ENCODE measurements at regions not wholly inside any gene's neighbourhood (a gene's known extent, or its start where the extent isn't known, plus 50 kb on each side); places are given as distances from the start of the nearest gene placed in this dataset.

- no peak overlapping the region for H2BK15ac ChIP-seq (ENCODE audit: low read depth, low read length)
- no peak overlapping the region for H2BK20ac ChIP-seq (ENCODE audit: low read depth, low read length, poor library complexity, severe bottlenecking)
- TF ChIP-seq, protein P1, sequence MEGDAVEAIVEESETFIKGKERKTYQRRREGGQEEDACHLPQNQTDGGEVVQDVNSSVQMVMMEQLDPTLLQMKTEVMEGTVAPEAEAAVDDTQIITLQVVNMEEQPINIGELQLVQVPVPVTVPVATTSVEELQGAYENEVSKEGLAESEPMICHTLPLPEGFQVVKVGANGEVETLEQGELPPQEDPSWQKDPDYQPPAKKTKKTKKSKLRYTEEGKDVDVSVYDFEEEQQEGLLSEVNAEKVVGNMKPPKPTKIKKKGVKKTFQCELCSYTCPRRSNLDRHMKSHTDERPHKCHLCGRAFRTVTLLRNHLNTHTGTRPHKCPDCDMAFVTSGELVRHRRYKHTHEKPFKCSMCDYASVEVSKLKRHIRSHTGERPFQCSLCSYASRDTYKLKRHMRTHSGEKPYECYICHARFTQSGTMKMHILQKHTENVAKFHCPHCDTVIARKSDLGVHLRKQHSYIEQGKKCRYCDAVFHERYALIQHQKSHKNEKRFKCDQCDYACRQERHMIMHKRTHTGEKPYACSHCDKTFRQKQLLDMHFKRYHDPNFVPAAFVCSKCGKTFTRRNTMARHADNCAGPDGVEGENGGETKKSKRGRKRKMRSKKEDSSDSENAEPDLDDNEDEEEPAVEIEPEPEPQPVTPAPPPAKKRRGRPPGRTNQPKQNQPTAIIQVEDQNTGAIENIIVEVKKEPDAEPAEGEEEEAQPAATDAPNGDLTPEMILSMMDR (conservative IDR thresholded peaks at IDR 0.05): no peak
- no peak overlapping the region for H3K4me2 ChIP-seq (ENCODE audit: insufficient read depth, insufficient read length, low read length)
- H4K91ac ChIP-seq (ENCODE audit: insufficient read length, low read depth, low read length): no peak overlapping the region
- no peaks in the 10 kb centered on the region for H3K79me1 ChIP-seq (ENCODE audit: insufficient read depth, low read depth, low read length, poor library complexity, severe bottlenecking)
- no peak for DNase-seq
- no peaks in the 10 kb centered on the region for H3K9me3 ChIP-seq (ENCODE audit: control insufficient read depth, low read depth, low read length)
- no peak overlapping the region for H3K9ac ChIP-seq (ENCODE audit: extremely low read depth, insufficient read length, low read length)
- H3K27ac ChIP-seq (ENCODE audit: insufficient read length, low read depth, low read length): no peak overlapping the region
- H3K4me3 Mint-ChIP-seq: no peak overlapping the region
- peaks cover 0 to 5% (median 2%) of the 10 kb centered on the region in 3 experiments; a peak in 3 of 7 replicates for H3K36me3 Mint-ChIP-seq (ENCODE audit: insufficient read depth in 1 of 3, low read depth in 3 of 3)
- no peaks in the 10 kb centered on the region for H3K79me2 ChIP-seq (ENCODE audit: insufficient read depth, low read length)
- H2AFZ ChIP-seq (ENCODE audit: low read length): no peak overlapping the region
- no peak overlapping the region for H3K14ac ChIP-seq (ENCODE audit: insufficient read depth, low read length)
- H2BK12ac ChIP-seq (ENCODE audit: insufficient read length, low read depth, low read length): no peak overlapping the region
- H3K4ac ChIP-seq (ENCODE audit: low read depth, low read length): no peak overlapping the region
- H4K5ac ChIP-seq (ENCODE audit: insufficient read length, low read depth, low read length): no peak overlapping the region
- H3K9me3 Mint-ChIP-seq: peaks cover 0 to 4% of the 10 kb centered on the region in 2 experiments; a peak in 3 of 5 replicates
- H3K18ac ChIP-seq (ENCODE audit: insufficient read length, low read depth, low read length): no peak overlapping the region
- no peak overlapping the region for H2BK5ac ChIP-seq (ENCODE audit: insufficient read length, low read length)
- H2AK5ac ChIP-seq (ENCODE audit: insufficient read length, low read length): no peak overlapping the region
- peaks cover 4% of the 10 kb centered on the region for H3K27me3 Mint-ChIP-seq (ENCODE audit: low read depth)
- H2BK120ac ChIP-seq (ENCODE audit: low read depth, low read length, poor library complexity, severe bottlenecking): no peak overlapping the region
- H3T11ph ChIP-seq (ENCODE audit: low read length): no peak overlapping the region
- peaks cover 41 to 51% of the 10 kb centered on the region in 2 experiments for H3K4me1 Mint-ChIP-seq
- no peaks in the 10 kb centered on the region for H3K23me2 ChIP-seq (ENCODE audit: insufficient read length, low read depth, low read length, poor library complexity, severe bottlenecking)
- H3K27ac Mint-ChIP-seq: no peak overlapping the region
- peaks cover 4% of the 10 kb centered on the region; the same call in 1 of the 2 replicates for H3K4me1 ChIP-seq (ENCODE audit: insufficient read depth, low read length)
- H4K20me1 ChIP-seq (ENCODE audit: control insufficient read depth, insufficient read depth, insufficient read length): no peaks in the 10 kb centered on the region
- H3K23ac ChIP-seq (ENCODE audit: insufficient read length, low read depth, low read length): no peak overlapping the region
- H4K8ac ChIP-seq (replicated peaks; ENCODE audit: insufficient read length, low read depth, low read length): no peak overlapping the region
- no peaks in the 10 kb centered on the region for H3K27me3 ChIP-seq (ENCODE audit: insufficient read depth, low read length)
- H3K56ac ChIP-seq (ENCODE audit: insufficient read length, low read depth, low read length): no peak overlapping the region
These were observed 87.7 kb downstream of the MAP1LC3B2 start for GRCh38 chr12:116646901-116647300.

Measured in H9 (cell line).